H1 (cell line): ENCODE measurements at regions not wholly inside any gene's neighbourhood (a gene's known extent, or its start where the extent isn't known, plus 50 kb on each side); places are given as distances from the start of the nearest gene placed in this dataset.

Source experiments
- CTCF ChIA-PET: fragments of 300-600 bp; sonication (Branson Sonifier 250); formaldehyde crosslinking; loops from one replicate; lab custom pipeline; 2021; ENCODE audit not compliant: partially characterized antibody; lab: Charles Lee
- POLR2A ChIA-PET: fragments of 300-600 bp; sonication (Branson Sonifier 250); formaldehyde crosslinking; loops from one replicate; lab custom pipeline; 2021; ENCODE audit warnings: inconsistent platforms; ENCODE audit not compliant: partially characterized antibody; lab: Charles Lee
- DNase-seq, 2 experiments: peaks; one replicate each; pipeline versions ENCODE4 v3.0.0 to v3.0.0-alpha.2; 2010 to 2022; ENCODE audit warnings: low spot score in 2 of 2, low read depth in 1 of 2, mixed read lengths in 1 of 2
- FAIRE-seq: peaks from 2 replicates; lab custom pipeline; 2011; peaks lifted over from hg19 to GRCh38; lab: Jason Lieb, UNC
- H2AFZ ChIP-seq: 2 replicates; pipeline ENCODE4 v1.8.1; 2012; ENCODE audit warnings: low read length, inconsistent platforms
- H2AK5ac ChIP-seq: 2 replicates; pipeline ENCODE4 v1.6.1; 2013; ENCODE audit warnings: low read depth, low read length
- H2BK120ac ChIP-seq: replicated peaks from 2 replicates; pipeline ENCODE3; 2013; ENCODE audit warnings: low read depth, low read length, inconsistent platforms
- H2BK12ac ChIP-seq: 2 replicates; pipeline ENCODE4 v1.6.1; 2013; ENCODE audit warnings: low read depth, low read length
- H2BK15ac ChIP-seq: 2 replicates; pipeline ENCODE4 v1.6.1; 2013; ENCODE audit warnings: low read length
- H2BK20ac ChIP-seq: 2 replicates; pipeline ENCODE4 v1.6.1; 2013; ENCODE audit warnings: low read length
- H2BK5ac ChIP-seq: 2 replicates; pipeline ENCODE4 v1.6.1; 2013; ENCODE audit warnings: low read depth, low read length
- H3K14ac ChIP-seq: 2 replicates; pipeline ENCODE4 v1.6.1; 2013; ENCODE audit warnings: inconsistent platforms; ENCODE audit not compliant: insufficient read length
- H3K18ac ChIP-seq: 2 replicates; pipeline ENCODE4 v1.6.1; 2013; ENCODE audit warnings: low read length; ENCODE audit errors: extremely low read depth
- H3K23ac ChIP-seq: 2 replicates; pipeline ENCODE4 v1.6.1; 2013; ENCODE audit warnings: inconsistent platforms; ENCODE audit not compliant: insufficient read length
- H3K23me2 ChIP-seq: 2 replicates; pipeline ENCODE4 v1.6.1; 2013; ENCODE audit warnings: low read depth, low read length
- H3K27ac ChIP-seq: 2 replicates; pipeline ENCODE4 v1.6.1; 2011; ENCODE audit warnings: low read depth, low read length, inconsistent platforms
- H3K27me3 ChIP-seq, 4 experiments: replicated peaks in 1 of 4; 1 replicate in 1 of 4; 2 replicates in 3 of 4; pipeline versions ENCODE4 v1.6.1 to v1.8.1; 2011 to 2013; ENCODE audit warnings: low read length in 3 of 4, mild to moderate bottlenecking in 3 of 4, inconsistent platforms in 2 of 4, mixed read lengths in 2 of 4, moderate library complexity in 1 of 4; ENCODE audit not compliant: control insufficient read depth in 3 of 4, insufficient read depth in 3 of 4; ENCODE audit errors: extremely low read depth in 1 of 4
- H3K36me3 ChIP-seq, 4 experiments: 2 replicates each; pipeline versions ENCODE4 v1.6.1 to v1.8.1; 2011 to 2013; ENCODE audit warnings: mild to moderate bottlenecking in 4 of 4, low read length in 3 of 4, moderate library complexity in 2 of 4, control low read depth in 1 of 4, inconsistent platforms in 1 of 4; ENCODE audit not compliant: insufficient read depth in 4 of 4, control insufficient read depth in 2 of 4
- H3K4ac ChIP-seq: replicated peaks from 2 replicates; pipeline ENCODE3; 2013; ENCODE audit warnings: low read length, low read depth, mixed read lengths, inconsistent platforms; ENCODE audit not compliant: insufficient read length
- H3K4me1 ChIP-seq, 4 experiments: replicated peaks in 1 of 4; 1 replicate in 1 of 4; 2 replicates in 3 of 4; pipeline versions ENCODE4 v1.6.1 to v1.8.1; 2011 to 2013; ENCODE audit warnings: low read length in 3 of 4, inconsistent platforms in 2 of 4, mixed read lengths in 1 of 4; ENCODE audit not compliant: insufficient read depth in 4 of 4, control insufficient read depth in 3 of 4
- H3K4me2 ChIP-seq, 2 experiments: 2 replicates each; pipeline versions ENCODE4 v1.6.1 to v1.8.1; 2011 to 2013; ENCODE audit warnings: low read depth in 2 of 2, low read length in 2 of 2, control low read depth in 1 of 2, inconsistent platforms in 1 of 2, mild to moderate bottlenecking in 1 of 2; ENCODE audit not compliant: insufficient read depth in 1 of 2
- H3K4me3 ChIP-seq, 4 experiments: fragments of 200-600, 300-600 bp in 1 of 4; sonication (generic), shearing (Covaris generic), sonication (Bioruptor Twin) in 1 of 4; 2 replicates each; pipeline versions ENCODE4 v1.5.1 to v1.8.1; 2011 to 2016; ENCODE audit warnings: low read length in 4 of 4, low read depth in 3 of 4, control low read depth in 2 of 4, inconsistent platforms in 2 of 4, mild to moderate bottlenecking in 2 of 4, mixed read lengths in 1 of 4, moderate library complexity in 1 of 4; ENCODE audit not compliant: insufficient read depth in 2 of 4; ENCODE audit errors: extremely low read depth in 1 of 4
- H3K56ac ChIP-seq: replicated peaks from 2 replicates; pipeline ENCODE3; 2013; ENCODE audit warnings: low read depth, mild to moderate bottlenecking, mixed read lengths, low read length, inconsistent platforms; ENCODE audit not compliant: insufficient read length
- H3K79me1 ChIP-seq: 2 replicates; pipeline ENCODE4 v1.6.1; 2013; ENCODE audit warnings: low read depth, low read length, control low read depth
- H3K79me2 ChIP-seq, 2 experiments: 2 replicates each; pipeline versions ENCODE4 v1.6.1 to v1.8.1; 2012 to 2013; ENCODE audit warnings: low read length in 2 of 2, mild to moderate bottlenecking in 2 of 2, inconsistent platforms in 1 of 2; ENCODE audit not compliant: insufficient read depth in 2 of 2, control insufficient read depth in 1 of 2
- H3K9ac ChIP-seq, 4 experiments: replicated peaks in 1 of 4; 1 replicate in 1 of 4; 2 replicates in 3 of 4; pipeline versions ENCODE4 v1.6.1 to v1.8.1; 2011 to 2013; ENCODE audit warnings: low read depth in 3 of 4, low read length in 3 of 4, control low read depth in 2 of 4, mild to moderate bottlenecking in 2 of 4, moderate library complexity in 2 of 4, inconsistent platforms in 1 of 4; ENCODE audit errors: extremely low read depth in 1 of 4
- H3K9me3 ChIP-seq, 2 experiments: 2 replicates each; pipeline versions ENCODE4 v1.6.1 to v1.8.1; 2012 to 2013; ENCODE audit warnings: mild to moderate bottlenecking in 2 of 2, moderate library complexity in 2 of 2, control low read depth in 1 of 2, inconsistent platforms in 1 of 2, low read depth in 1 of 2, low read length in 1 of 2, mixed read lengths in 1 of 2; ENCODE audit not compliant: insufficient read depth in 2 of 2
- H4K20me1 ChIP-seq, 2 experiments: replicated peaks in 1 of 2; 2 replicates each; pipeline versions ENCODE3 to v1.8.1; 2011 to 2013; ENCODE audit warnings: inconsistent platforms in 2 of 2, low read length in 2 of 2, mild to moderate bottlenecking in 1 of 2; ENCODE audit not compliant: insufficient read depth in 2 of 2, control insufficient read depth in 1 of 2
- H4K5ac ChIP-seq: 2 replicates; pipeline ENCODE4 v1.6.1; 2013; ENCODE audit warnings: low read length, low read depth, mixed read lengths, inconsistent platforms; ENCODE audit not compliant: insufficient read length
- H4K8ac ChIP-seq: 2 replicates; pipeline ENCODE4 v1.8.0; 2013; ENCODE audit warnings: mild to moderate bottlenecking, moderate library complexity, low read length, inconsistent platforms; ENCODE audit not compliant: insufficient read depth; ENCODE audit errors: extremely low read depth
- H4K91ac ChIP-seq: replicated peaks from 2 replicates; pipeline ENCODE3; 2013; ENCODE audit warnings: low read length, mixed read lengths, inconsistent platforms; ENCODE audit not compliant: insufficient read length
- CBX8 ChIP-seq: fragments of 300-800, 300-1000 bp; sonication (generic); IDR thresholded peaks from 2 replicates; pipeline ENCODE4 v1.7.1; 2016; ENCODE audit warnings: low read depth, low read length, borderline replicate concordance
- CHD2 ChIP-seq: IDR thresholded peaks from 2 replicates; pipeline ENCODE4 v1.6.1; 2012; ENCODE audit warnings: low read length, improper control_type of control experiment
- EZH2 ChIP-seq: fragments of 200-600 bp; sonication (generic); IDR thresholded peaks from 2 replicates; pipeline ENCODE4 v1.7.1; 2012; ENCODE audit warnings: low read depth, mild to moderate bottlenecking, moderate library complexity, low read length, inconsistent platforms; ENCODE audit not compliant: severe bottlenecking
- FOSL1 ChIP-seq: IDR thresholded peaks from 2 replicates; pipeline ENCODE4 v1.6.1; 2011; ENCODE audit warnings: mild to moderate bottlenecking, low read depth, low read length, moderate library complexity; ENCODE audit not compliant: insufficient read depth
- GTF2F1 ChIP-seq: IDR thresholded peaks from 2 replicates; pipeline ENCODE4 v1.6.1; 2012; ENCODE audit warnings: low read depth, low read length, improper control_type of control experiment, borderline replicate concordance
- MAFK ChIP-seq: IDR thresholded peaks from 2 replicates; pipeline ENCODE4 v1.6.1; 2012; ENCODE audit warnings: low read depth, mild to moderate bottlenecking, improper control_type of control experiment, low read length
- NRF1 ChIP-seq: IDR thresholded peaks from 2 replicates; pipeline ENCODE4 v1.6.1; 2011; ENCODE audit warnings: mild to moderate bottlenecking, low read depth, low read length, improper control_type of control experiment
- POU5F1 ChIP-seq: IDR thresholded peaks from 2 replicates; pipeline ENCODE4 v1.6.1; 2011; ENCODE audit warnings: low read depth, mild to moderate bottlenecking, low read length, moderate library complexity
- SIX5 ChIP-seq: IDR thresholded peaks from 2 replicates; pipeline ENCODE4 v1.6.1; 2011; ENCODE audit warnings: mild to moderate bottlenecking, low read depth, low read length
- SP2 ChIP-seq: IDR thresholded peaks from 2 replicates; pipeline ENCODE4 v1.6.1; 2012; ENCODE audit warnings: mild to moderate bottlenecking, low read length, inconsistent platforms
- SP4 ChIP-seq: IDR thresholded peaks from 2 replicates; pipeline ENCODE4 v1.6.1; 2012; ENCODE audit warnings: low read length, inconsistent platforms
- YY1 ChIP-seq: IDR thresholded peaks from 2 replicates; pipeline ENCODE4 v1.6.1; 2011; ENCODE audit warnings: low read depth, mild to moderate bottlenecking, low read length
- WGBS, 2 experiments: shearing (Covaris generic) in 1 of 2; methylation state at CpG; one replicate each; pipeline versions ENCODE4 v1.1.6 to v1.1.7; 2013 to 2015; ENCODE audit warnings: low lambda C conversion rate in 2 of 2, mixed read lengths in 2 of 2, inconsistent platforms in 1 of 2, low coverage in 1 of 2, missing lambda C conversion rate in 1 of 2; ENCODE audit not compliant: insufficient replicate concordance in 2 of 2, insufficient coverage in 1 of 2, insufficient read length in 1 of 2; ENCODE audit errors: extremely low coverage in 1 of 2, missing lambda C conversion rate in 1 of 2; 5-methylcytosine and 5-hydroxymethylcytosine counted together

- DNase-seq, result no peak
- WGBS, 2 experiments, result 96% methylated on average over 2 of the region's 2 CpGs; no CpG with 5 or more reads in 1 of the 2 experiments
- Histone ChIP-seq H3K4ac (no peak overlapping the region), H3K56ac (no peak overlapping the region), H3K36me3 (no peaks in the 10 kb centered on the region), H3K79me1 (no peaks in the 10 kb centered on the region), H3K4me2 (no peak overlapping the region), H2BK120ac (no peak overlapping the region), H2BK12ac (no peak overlapping the region), H4K91ac (no peak overlapping the region), H4K5ac (no peak overlapping the region), H3K14ac (no peak overlapping the region), H3K4me3 (no peak overlapping the region), H3K4me1 (no peaks in the 10 kb centered on the region), H2BK5ac (no peak overlapping the region), H3K23ac (no peak overlapping the region), H4K8ac (no peak overlapping the region), H3K27me3 (no peaks in the 10 kb centered on the region), H2BK20ac (no peak overlapping the region), H2BK15ac (no peak overlapping the region), H3K79me2 (no peaks in the 10 kb centered on the region), H3K9me3 (no peaks in the 10 kb centered on the region), H3K9ac (no peak overlapping the region), H3K18ac (no peak overlapping the region), H4K20me1 (no peaks in the 10 kb centered on the region), H2AFZ (no peak overlapping the region), H3K23me2 (no peaks in the 10 kb centered on the region; the same call in 1 of the 2 replicates), H3K27ac (no peak overlapping the region), H2AK5ac (no peak overlapping the region)
- TF ChIP-seq CHD2 (no peak), CBX8 (no peak), SIX5 (no peak), FOSL1 (no peak), GTF2F1 (no peak), SP2 (no peak), NRF1 (no peak), SP4 (no peak), EZH2 (no peak), YY1 (no peak), MAFK (no peak), POU5F1 (no peak)
- ChIA-PET CTCF (interaction anchor here (1.7 kb wide), 1 partner anchor 39 kb away, joined by 3 read pairs; no protein-coding TSS in a partner anchor), POLR2A (no interaction called here)
- FAIRE-seq, result peak; percentile 7
These were observed 716.2 kb downstream of the GBE1 start for GRCh38 chr3:81045246-81045645.
